ENCODE measurements at regions not wholly inside any gene's neighbourhood (a gene's known extent, or its start where the extent isn't known, plus 50 kb on each side); places are given as distances from the start of the nearest gene placed in this dataset.

DNA sequence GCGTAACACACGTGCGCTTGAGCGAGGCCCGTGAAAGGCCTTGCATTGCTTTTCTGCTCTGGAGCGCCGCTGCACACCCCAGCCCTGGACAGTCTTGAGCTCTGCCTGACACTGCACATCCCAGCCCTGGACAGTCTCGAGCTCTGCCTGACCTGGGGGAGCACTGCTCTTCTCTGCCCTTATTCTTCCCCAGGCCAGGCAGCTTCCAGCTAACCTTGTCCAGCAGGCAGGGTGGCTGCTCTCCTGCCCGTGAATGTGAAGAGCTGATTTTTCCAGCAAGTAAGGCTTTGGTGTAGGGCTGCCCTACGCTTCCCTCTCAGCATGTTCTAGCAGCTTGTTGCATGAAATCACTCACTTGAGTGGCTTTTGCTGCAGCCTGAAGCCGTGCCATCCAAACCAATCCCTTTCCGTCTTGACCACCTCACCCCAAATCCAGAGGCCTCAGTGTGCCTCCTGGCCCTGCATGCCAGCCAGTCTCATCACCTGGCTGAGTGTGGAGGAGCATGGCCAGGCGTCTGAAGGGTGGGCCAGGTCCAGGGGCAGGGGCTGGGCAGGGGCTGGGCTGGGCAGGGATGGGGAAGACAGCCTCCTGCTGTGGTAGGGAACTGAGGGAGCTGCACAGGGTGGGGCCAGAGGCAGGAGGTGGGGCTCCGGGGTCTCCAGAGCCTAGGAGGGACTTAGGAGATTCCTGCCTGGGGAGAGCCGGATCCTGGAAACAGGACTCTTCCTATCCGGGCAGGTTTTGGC lies 89.5 kb upstream of the B3GAT1 start:
- no peak for TF ChIP-seq CTCF (IDR thresholded peaks at IDR 0.05)
- no peak for TF ChIP-seq POLR2AphosphoS5 (IDR thresholded peaks at IDR 0.05; ENCODE audit: low read depth, low read length)

All from Panc1 (cell line).